Large intestine (tissue), 3 donors: ENCODE measurements at regions not wholly inside any gene's neighbourhood (a gene's known extent, or its start where the extent isn't known, plus 50 kb on each side); places are given as distances from the start of the nearest gene placed in this dataset.
A peak's percentile ranks its signal among the peaks of the same experiment; 100 is the strongest.

Source experiments
- DNase-seq, 2 donors: peaks; one replicate each; pipeline versions ENCODE4 v3.0.0 to v3.0.0-alpha.2; 2013
- H3K27ac ChIP-seq: one replicate; pipeline ENCODE4 v1.5.1; 2013; ENCODE audit warnings: low read length
- H3K27me3 ChIP-seq: 2 replicates; pipeline ENCODE4 v1.6.1; 2013; ENCODE audit warnings: low read length; ENCODE audit not compliant: control insufficient read depth, insufficient read depth
- H3K36me3 ChIP-seq: 2 replicates; pipeline ENCODE4 v1.6.1; 2013; ENCODE audit warnings: low read length; ENCODE audit not compliant: control insufficient read depth, insufficient read depth
- H3K4me1 ChIP-seq: one replicate; pipeline ENCODE4 v1.6.1; 2013; ENCODE audit warnings: low read length; ENCODE audit not compliant: control insufficient read depth, insufficient read depth
- H3K4me3 ChIP-seq: one replicate; pipeline ENCODE4 v1.5.1; 2013; ENCODE audit warnings: low read length
- H3K9me3 ChIP-seq: one replicate; pipeline ENCODE4 v1.6.1; 2013; ENCODE audit warnings: mild to moderate bottlenecking, low read depth, low read length, moderate library complexity; ENCODE audit not compliant: control insufficient read depth
- WGBS: methylation state at CpG from one replicate; pipeline ENCODE4 v1.1.5; 2013; ENCODE audit warnings: low lambda C conversion rate; ENCODE audit not compliant: insufficient coverage; 5-methylcytosine and 5-hydroxymethylcytosine counted together

DNA sequence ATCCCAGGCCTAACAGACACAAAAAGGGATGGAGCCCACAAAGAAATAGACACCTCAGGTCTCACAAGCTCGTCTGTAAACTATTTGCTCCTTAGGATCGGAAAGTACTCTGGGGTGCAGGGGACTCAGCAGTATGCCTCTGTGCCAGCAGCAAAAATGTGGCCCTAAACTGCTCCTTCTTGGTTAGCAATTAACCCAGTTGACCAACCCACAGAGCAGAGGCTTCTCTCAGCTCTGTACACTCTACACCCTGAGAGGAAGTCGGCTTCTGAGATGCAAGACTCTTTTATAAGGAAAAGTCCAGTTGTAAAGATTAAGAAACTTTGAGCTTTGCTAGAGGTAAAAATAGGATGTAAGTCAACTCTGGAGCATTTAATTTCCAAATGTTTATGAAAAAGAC, 156.3 kb upstream of the PRSS58 start:
- no peak overlapping the region for H3K4me3 ChIP-seq
- H3K27me3 ChIP-seq, result no peaks in the 10 kb centered on the region
- no peaks in the 10 kb centered on the region for H3K9me3 ChIP-seq
- H3K36me3 ChIP-seq, result no peaks in the 10 kb centered on the region
- H3K27ac ChIP-seq, result no peak overlapping the region
- peaks cover 5% of the 10 kb centered on the region for H3K4me1 ChIP-seq
- DNase-seq, result peak; percentile 22 to 53
- no CpG with 5 or more reads among the region's 3 CpGs for WGBS

DNA sequence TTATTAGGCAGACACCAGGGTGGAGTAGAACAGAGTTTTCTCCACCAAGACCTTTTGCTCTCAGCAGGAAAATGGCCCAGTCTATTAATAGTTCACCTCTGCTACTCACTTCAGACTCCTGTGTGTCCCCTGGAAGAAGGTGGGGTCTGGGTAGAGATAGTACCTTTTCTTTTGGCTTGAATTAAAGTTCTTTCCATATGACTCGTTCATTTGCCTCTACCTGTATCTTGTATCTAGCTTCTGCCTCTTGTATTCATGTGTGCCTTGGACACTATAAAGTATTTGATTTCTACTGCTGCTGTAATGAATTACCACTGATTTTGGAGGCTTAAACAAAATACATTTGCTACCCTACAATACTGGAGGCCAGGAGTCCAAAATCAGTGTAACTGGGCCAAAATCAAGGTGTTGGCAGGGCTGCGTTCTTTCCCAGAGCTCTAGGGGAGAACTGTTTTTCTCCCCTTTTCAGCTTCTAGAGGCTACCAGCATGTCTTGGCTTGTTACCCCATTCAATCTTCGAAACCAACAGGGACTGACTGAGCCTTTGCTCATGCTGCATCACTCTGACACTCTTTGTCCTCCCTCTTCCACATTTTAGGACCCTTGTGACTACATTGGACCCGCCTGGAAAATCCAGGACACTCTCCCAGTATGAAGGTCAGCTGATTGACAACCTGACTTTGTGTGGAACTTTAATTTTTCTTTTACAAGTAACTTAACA, 155.6 kb upstream of the PRSS58 start:
- no peak for DNase-seq
- no peaks in the 10 kb centered on the region for H3K9me3 ChIP-seq
- H3K27ac ChIP-seq, result no peak overlapping the region
- H3K4me1 ChIP-seq, result peaks cover 5% of the 10 kb centered on the region
- H3K27me3 ChIP-seq, result no peaks in the 10 kb centered on the region
- no peaks in the 10 kb centered on the region for H3K36me3 ChIP-seq
- no peak overlapping the region for H3K4me3 ChIP-seq
- WGBS, result 100% methylated on average over 1 of the region's 4 CpGs

DNA sequence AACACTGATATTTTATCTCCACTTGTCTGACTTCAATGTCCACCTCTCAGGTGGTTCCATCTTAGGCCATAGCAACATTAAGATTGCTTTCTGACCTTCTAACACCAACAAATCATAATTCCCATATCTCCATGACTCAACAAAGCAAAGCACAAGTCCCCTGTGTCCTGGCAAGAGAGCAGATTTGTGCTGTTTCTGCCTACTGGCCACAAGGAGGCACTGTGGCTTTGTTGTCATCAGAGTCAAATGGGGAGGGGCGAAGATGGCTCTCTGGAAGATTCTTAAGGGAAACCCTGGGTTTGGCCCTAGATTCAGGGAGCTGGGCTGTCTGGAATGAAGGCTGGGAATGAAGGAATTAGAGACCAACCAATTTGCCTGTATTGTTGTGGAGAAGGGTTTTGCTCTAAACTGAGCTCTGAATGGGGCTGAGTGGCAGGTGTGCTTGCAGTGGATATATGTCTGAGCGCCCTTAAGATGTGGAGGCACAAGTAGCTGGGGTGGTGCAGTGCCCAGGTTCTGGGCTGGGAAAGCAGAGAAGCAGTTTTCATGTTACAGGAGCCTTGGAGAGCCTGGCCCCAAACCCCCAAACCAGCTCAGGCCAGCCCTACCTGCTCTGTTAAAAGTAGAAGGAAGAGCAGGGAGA, 154.8 kb upstream of the PRSS58 start:
- Histone ChIP-seq H3K36me3 (no peaks in the 10 kb centered on the region), H3K9me3 (no peaks in the 10 kb centered on the region), H3K27ac (no peak overlapping the region), H3K4me3 (no peak overlapping the region), H3K4me1 (peaks cover 5% of the 10 kb centered on the region), H3K27me3 (no peaks in the 10 kb centered on the region)
- no CpG with 5 or more reads among the region's 2 CpGs for WGBS
- DNase-seq, result peak; percentile 46 to 54

DNA sequence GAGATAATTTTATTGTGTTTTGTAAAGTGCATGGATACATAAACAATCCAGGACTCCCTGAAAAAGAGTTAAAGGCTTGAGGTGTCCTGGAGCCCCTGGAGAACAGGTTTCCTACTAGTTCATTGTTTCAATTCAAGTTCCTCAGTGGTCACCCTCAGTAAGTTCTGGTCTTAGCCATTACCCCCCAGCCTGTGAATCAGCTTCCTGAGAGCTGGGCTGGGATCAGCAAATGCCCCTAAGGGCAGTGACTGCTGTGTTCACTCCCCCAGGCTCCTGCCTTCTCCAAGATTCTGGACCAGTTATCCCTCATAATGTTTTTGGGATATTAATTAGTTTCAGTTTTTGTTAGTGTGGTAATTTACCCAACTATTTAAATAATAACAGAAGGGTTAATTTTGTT, 151.6 kb upstream of the PRSS58 start:
- no peak overlapping the region for H3K27ac ChIP-seq
- DNase-seq, result no peak
- H3K4me3 ChIP-seq, result no peak overlapping the region
- H3K9me3 ChIP-seq, result no peaks in the 10 kb centered on the region
- H3K27me3 ChIP-seq, result no peaks in the 10 kb centered on the region
- H3K36me3 ChIP-seq, result no peaks in the 10 kb centered on the region
- H3K4me1 ChIP-seq, result peaks cover 1% of the 10 kb centered on the region

DNA sequence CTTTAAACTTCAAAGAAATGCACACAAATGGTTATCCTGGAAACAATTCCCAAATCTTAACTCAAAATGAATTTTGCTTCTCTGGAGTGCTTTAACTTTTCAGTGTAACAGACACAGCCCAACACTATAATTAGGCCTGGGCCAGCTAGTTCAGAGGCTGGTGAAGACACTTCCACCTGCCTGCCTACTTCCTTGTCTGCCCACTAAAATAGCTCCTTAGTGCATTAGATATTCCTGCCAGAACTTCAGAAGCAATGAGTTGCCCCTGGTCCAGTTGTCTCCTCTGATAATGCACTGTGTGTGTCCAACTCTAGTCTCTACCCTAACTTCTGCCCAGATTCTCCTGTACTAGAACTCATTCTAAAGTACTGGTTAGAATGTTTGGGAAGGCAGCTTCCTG, 150.9 kb upstream of the PRSS58 start:
- H3K4me3 ChIP-seq, result no peak overlapping the region
- H3K27ac ChIP-seq, result no peak overlapping the region

DNA sequence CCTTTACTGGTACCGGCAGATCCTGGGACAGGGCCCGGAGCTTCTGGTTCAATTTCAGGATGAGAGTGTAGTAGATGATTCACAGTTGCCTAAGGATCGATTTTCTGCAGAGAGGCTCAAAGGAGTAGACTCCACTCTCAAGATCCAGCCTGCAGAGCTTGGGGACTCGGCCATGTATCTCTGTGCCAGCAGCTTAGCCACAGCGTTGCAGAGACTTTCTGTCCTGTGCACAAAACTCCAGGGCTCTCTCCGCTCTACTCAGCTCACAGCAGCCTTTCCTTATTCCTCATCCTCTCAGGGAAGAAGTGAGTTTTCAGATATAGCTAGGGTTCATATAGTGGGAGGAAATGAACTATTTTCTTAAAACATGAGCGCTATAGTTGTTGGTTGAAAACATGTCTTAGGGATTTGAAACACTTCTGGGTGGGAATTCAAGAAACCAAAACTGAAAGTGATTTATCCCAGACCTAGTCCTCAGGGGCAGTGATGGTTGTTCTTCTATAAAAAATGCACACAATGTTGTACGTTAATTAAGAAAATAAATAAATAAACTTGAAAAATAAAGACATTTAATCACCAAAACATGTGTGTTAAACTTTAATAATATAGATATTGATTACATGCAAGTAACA, 150.2 kb upstream of the PRSS58 start:
- DNase-seq, result no peak
- Histone ChIP-seq H3K27me3 (no peaks in the 10 kb centered on the region), H3K27ac (no peak overlapping the region), H3K36me3 (no peaks in the 10 kb centered on the region), H3K4me3 (no peak overlapping the region), H3K4me1 (no peaks in the 10 kb centered on the region), H3K9me3 (no peaks in the 10 kb centered on the region)
- 92% methylated on average over 2 of the region's 8 CpGs for WGBS

More for the DNA sequence above, 150.9 kb upstream of the PRSS58 start:
- Histone ChIP-seq H3K4me1 (no peaks in the 10 kb centered on the region), H3K9me3 (no peaks in the 10 kb centered on the region), H3K36me3 (no peaks in the 10 kb centered on the region), H3K27me3 (no peaks in the 10 kb centered on the region)
- DNase-seq, result no peak

DNA sequence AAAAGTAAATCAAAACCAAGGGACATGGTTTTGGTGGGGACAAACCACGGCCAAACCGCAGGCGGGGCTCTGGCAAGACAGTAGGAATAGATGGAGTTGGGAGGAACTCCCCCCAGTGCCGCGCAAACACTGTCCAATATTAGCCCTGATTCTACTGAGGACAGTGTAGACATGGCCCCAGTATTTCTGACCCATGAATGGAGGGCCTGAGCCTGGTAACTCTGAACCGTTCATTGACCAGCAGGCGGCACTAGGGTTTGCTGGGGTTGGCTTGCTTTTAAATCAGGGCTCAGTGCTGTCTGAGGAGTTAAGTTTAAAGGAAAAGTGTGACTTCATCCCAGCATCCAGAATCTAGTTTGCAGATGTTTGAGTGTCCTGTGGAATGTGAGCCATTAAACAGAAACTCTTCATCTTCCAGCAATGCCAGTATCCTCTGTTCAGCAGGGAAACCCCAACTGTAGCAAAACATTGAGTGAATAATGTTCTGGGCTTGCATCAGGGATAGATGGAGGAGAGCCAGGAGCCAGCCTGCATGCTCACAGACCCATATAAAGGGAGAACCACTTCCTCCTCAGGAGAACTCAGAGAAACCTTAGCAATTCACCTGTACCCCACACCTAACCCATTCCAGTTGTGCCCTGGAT, 147.4 kb upstream of the PRSS58 start:
- no peak overlapping the region for H3K27ac ChIP-seq
- no peak for DNase-seq
- H3K4me3 ChIP-seq, result no peak overlapping the region
- no peaks in the 10 kb centered on the region for H3K27me3 ChIP-seq
- WGBS, result no CpG with 5 or more reads among the region's 7 CpGs
- no peaks in the 10 kb centered on the region for H3K36me3 ChIP-seq
- H3K4me1 ChIP-seq, result no peaks in the 10 kb centered on the region
- no peaks in the 10 kb centered on the region for H3K9me3 ChIP-seq

DNA sequence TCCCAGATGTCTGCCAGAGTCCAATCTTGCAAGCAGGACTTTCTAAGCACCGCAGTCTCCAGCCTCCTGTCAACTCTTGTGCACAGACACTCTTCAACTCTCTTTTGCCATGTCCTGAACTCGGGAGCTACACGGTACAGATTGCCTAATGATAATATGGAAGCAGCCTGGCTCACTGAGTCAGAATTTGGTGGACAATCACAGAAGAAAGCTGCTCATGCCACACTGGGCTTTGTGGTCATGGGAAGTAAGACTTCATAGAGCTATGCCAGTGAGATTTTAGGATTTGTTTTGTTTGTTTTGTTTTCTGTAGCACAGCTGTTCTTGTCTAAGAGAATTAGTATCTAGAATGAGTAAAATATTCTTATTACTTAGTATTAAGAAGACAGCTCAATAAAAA, 144.1 kb upstream of the PRSS58 start:
- Histone ChIP-seq H3K27me3 (peaks cover 2% of the 10 kb centered on the region), H3K4me1 (no peaks in the 10 kb centered on the region), H3K4me3 (no peak overlapping the region), H3K9me3 (no peaks in the 10 kb centered on the region), H3K27ac (no peak overlapping the region), H3K36me3 (no peaks in the 10 kb centered on the region)
- WGBS, result 83% methylated on average over 2 of the region's 3 CpGs
- no peak for DNase-seq

DNA sequence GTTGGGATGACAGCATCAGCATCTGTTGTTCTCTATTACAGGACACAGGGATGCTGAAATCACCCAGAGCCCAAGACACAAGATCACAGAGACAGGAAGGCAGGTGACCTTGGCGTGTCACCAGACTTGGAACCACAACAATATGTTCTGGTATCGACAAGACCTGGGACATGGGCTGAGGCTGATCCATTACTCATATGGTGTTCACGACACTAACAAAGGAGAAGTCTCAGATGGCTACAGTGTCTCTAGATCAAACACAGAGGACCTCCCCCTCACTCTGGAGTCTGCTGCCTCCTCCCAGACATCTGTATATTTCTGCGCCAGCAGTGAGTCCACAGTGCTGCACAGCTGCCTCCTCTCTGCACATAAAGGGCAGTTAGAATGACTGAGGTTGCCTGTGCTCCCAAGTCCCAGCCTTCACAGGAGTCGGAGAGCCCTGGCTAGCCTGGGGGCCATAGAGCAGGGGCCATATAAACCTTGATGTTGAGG, 142.2 kb upstream of the PRSS58 start:
- Histone ChIP-seq H3K27ac (no peak overlapping the region), H3K36me3 (no peaks in the 10 kb centered on the region), H3K4me1 (no peaks in the 10 kb centered on the region), H3K4me3 (no peak overlapping the region), H3K27me3 (peaks cover 2% of the 10 kb centered on the region), H3K9me3 (no peaks in the 10 kb centered on the region)
- WGBS, result no CpG with 5 or more reads among the region's 5 CpGs
- no peak for DNase-seq

DNA sequence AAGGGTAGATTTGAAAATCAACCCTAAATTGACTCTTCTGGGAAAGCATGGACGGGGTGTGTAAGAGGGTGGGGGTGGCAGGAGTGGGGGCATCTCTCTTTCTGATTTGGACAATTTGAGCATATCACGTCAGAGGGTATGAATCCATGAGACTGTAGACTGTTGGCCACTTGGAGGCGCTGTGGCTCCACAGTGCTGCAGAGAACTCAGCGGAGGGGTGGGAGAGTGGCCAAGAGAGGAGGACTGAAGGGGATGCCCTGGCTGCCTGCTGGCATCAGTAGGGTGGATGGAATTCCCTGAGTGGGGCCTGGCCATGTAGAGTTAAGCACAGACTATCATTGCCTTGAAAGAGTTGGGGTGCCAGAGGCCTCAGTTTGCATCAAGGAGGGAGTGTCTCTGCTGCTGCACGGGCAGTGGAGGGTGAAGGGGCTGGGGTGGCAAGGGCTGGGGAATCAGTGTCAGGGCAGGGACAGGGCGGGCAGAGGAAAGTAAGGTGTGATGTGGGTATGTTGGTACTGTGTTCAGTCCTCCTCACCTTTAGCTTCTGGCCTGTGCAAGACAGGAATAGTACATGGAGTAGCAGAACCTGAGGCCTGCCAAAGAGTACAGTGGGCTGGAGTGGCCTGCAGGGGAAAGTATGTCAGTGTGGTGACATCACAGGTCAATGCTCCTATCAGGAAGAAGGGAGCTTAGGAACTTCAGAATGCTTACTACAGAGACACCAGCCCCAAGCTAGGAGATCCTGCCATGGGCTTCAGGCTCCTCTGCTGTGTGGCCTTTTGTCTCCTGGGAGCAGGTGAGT, 133.5 kb upstream of the PRSS58 start:
- Histone ChIP-seq H3K27me3 (no peaks in the 10 kb centered on the region), H3K4me1 (peaks cover 27% of the 10 kb centered on the region), H3K9me3 (no peaks in the 10 kb centered on the region), H3K27ac (no peak overlapping the region), H3K36me3 (no peaks in the 10 kb centered on the region), H3K4me3 (no peak overlapping the region)
- WGBS, result no CpG with 5 or more reads among the region's 6 CpGs
- no peak for DNase-seq
